ENCODE measurements at regions not wholly inside any gene's neighbourhood (a gene's known extent, or its start where the extent isn't known, plus 50 kb on each side); places are given as distances from the start of the nearest gene placed in this dataset.

DNA sequence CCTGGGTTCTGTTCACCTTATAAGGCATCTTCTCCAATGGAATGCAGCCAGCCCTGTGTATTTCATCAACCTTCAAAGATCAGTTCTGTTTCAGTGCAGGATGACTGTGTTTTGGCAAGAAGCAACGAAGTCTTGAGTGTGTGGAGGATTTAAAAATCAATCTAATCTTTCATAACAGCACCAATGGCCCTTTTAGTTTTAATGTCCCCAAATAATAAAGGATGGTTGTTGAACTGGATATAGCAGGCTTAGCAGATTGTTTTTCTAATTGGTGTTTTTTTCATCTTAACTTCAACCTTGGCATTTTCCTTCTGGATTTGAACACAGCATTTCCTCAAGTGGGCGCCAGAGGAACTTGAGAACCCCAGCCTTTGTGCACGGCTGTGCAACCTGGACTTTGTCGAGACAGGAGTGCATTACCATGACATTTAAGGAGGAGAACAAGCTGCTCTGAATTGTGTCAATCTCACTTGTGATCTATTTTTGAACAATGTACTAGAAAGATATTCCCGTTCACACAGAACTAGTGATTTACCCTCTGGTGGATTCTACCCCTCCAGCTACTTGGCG is 313.3 kb upstream of the AKR1E2 start:
- TF ChIP-seq, protein P1, sequence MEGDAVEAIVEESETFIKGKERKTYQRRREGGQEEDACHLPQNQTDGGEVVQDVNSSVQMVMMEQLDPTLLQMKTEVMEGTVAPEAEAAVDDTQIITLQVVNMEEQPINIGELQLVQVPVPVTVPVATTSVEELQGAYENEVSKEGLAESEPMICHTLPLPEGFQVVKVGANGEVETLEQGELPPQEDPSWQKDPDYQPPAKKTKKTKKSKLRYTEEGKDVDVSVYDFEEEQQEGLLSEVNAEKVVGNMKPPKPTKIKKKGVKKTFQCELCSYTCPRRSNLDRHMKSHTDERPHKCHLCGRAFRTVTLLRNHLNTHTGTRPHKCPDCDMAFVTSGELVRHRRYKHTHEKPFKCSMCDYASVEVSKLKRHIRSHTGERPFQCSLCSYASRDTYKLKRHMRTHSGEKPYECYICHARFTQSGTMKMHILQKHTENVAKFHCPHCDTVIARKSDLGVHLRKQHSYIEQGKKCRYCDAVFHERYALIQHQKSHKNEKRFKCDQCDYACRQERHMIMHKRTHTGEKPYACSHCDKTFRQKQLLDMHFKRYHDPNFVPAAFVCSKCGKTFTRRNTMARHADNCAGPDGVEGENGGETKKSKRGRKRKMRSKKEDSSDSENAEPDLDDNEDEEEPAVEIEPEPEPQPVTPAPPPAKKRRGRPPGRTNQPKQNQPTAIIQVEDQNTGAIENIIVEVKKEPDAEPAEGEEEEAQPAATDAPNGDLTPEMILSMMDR (IDR thresholded peaks at IDR 0.05; ENCODE audit: borderline replicate concordance, extremely low read depth, low read length, poor library complexity, severe bottlenecking), result peak; percentile 56
- TF ChIP-seq EZH2 (IDR thresholded peaks at IDR 0.05; ENCODE audit: borderline replicate concordance, low read depth, low read length, severe bottlenecking), result no peak

Measured in DND-41 (cell line).